SKM-1 treated with dmso at 0.1 percent for 144 hours (cell line): ENCODE measurements at regions not wholly inside any gene's neighbourhood (a gene's known extent, or its start where the extent isn't known, plus 50 kb on each side); places are given as distances from the start of the nearest gene placed in this dataset.
"Not testable (repeated sequence)": the region's sequence is repeated elsewhere in the genome, so short reads cannot be mapped to it uniquely, and the experiment has no call there.

Experiments
- DNase-seq: peaks from one replicate; lab custom pipeline; 2025; ENCODE audit not compliant: unreplicated experiment; lab: John Stamatoyannopoulos, UW

DNA sequence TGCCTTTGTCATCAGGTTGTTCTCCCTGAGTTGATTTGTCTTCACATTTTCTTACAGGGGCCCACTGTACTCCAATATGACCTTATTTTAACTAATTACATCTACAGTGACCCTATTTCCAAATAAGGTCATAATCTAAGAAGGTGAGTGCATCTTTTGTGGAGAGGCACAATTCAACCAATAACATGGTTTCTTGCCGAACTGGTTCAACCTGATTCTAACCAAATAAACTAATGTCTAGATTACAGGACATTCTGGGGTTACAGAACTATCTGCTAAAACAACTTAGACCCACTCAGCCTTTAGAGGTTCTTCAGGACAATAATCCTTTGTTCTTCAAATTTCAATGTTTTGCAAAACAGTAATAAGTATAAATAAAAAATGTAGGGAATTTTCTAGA, 496.5 kb upstream of the SOX11 start:
- no peak for DNase-seq

DNA sequence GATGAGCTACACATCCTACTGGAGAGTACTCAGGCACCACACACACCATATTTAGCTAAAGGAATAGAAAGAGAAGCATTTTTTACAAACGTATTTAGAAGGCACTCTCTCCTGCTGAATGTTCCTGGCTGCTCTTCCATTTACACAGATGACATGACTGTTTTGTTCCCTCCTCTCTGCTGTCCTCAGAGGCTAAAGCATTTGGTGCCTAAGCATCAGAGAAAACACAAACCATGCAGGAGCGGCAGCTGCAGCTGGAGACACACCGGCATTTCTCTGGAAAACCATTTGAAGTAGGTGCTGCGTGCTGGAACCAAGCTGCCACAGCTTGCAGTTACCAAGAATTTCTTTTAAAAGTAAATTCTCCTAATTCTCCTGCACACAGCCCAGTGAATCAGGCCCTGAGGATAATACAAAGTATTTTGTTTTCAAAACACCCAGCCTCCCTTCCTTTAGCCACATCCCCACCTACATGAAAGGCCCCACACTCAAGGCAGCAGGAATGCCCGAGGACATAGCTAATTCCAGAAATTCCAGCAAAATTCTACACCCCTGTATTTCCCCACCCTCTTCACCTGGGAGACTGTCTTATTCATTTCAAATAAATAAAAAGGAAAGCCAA, 488.9 kb upstream of the SOX11 start:
- DNase-seq, result no peak

DNA sequence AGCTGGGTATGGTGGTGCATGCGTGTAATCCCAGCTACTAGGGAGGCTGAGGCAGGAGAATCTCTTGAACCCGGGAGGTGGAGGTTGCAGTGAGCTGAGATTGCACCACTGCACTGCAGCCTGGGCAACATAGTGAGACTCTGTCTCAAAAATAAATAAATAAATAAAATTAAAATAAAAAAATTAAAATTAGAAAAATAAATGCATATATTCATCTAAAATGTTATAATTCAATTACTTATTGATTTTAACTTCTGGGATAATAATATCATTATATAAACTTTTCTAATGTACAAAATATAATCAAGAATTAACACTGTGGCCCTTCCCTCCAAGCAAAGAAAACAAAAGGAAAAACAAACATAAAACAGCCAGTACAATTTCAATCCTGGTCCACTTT, 485.4 kb upstream of the SOX11 start:
- not testable (repeated sequence) for DNase-seq

DNA sequence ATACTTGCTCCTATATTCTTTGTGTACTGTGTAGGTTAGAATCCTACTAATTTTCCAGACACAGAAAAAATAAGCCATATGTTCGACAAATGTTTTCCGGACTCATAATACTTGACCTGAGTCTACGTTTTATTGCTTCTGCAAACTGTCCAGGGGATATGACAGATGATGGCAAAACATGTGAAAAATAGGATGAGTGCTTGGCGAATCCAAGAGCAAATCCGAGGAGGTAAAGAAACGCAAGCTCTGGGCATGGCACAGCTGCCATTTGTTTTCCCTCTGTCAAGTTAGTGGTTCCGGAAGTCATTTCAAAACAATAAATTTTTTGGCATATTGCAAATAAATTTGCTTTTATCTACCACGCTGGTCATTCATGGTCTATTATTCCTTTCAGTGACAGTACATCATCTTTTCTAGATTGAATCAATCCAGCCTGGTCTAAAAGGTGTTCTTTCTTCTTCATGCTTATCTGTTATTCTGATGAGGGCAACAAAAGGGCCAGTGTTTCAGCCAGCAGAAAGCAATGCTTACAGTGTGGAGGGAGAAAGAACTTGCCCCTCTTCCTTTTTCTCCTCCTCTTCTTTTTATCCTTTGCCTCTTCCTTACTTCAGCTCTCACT, 476.1 kb upstream of the SOX11 start:
- DNase-seq, result no peak

DNA sequence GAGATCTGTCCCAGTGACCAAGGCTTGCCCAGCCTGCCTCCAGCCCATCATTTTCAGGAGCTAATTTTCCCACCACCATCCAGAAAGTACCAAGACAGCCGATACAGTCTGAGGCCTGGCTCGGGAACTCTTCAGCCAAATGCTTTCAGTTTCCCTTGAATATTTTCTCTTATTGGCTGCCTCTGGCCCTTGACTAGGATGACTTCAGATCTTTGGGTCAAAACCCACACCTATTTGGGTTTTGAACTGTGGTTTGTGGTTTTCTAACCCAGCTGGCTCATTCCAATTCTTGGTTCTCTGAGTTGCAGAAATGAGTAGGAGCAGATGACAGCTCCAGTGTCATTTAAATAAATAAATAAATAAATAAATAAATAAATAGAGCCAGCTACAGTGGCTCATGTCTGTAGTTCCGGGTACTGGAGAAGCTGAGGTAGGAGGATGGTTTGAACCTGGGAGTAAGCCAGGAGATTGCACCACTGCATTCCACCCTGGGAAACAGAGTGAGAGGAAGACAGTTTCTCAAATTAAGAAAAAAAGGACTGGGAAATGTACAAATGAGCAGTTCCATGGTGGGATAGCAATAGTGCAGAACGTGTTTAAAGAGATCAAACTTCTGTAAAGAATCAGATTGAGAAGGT, 465.0 kb upstream of the SOX11 start:
- DNase-seq, result no peak

- no peak for DNase-seq
Observed at GRCh38 chr2:5229574-5229973, 462.6 kb upstream of the SOX11 start.

- DNase-seq, result no peak
Observed at GRCh38 chr2:5230444-5230843, 461.7 kb upstream of the SOX11 start.

GRCh38 chr2:5230855-5231254, 461.3 kb upstream of the SOX11 start:
- no peak for DNase-seq

- DNase-seq, result no peak
Observed at GRCh38 chr2:5231287-5231686, 460.9 kb upstream of the SOX11 start.

GRCh38 chr2:5234563-5234962, 457.6 kb upstream of the SOX11 start:
- no peak for DNase-seq

DNA sequence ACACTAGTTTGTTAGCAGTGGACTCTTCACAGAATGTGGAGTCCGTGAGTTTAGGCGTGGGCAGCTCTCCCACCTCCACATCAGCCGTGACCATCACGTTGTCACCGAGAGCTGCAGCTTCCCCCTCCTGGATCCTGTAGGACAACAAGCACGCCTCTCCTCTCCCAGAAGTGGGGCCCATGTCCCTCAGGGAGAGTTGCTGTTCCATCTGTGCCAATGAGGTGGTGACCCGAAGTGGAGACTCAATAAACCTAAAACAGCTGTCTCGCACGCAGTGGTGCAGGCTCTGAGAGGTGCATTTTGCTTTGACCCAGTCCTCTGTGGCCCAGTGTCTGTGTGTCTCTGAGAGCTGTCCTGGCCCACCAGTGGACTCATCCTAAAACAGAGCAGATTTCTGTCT, 456.5 kb upstream of the SOX11 start:
- DNase-seq, result no peak

- DNase-seq, result no peak
Observed at GRCh38 chr2:5236249-5236648, 455.9 kb upstream of the SOX11 start.

- no peak for DNase-seq
Observed at GRCh38 chr2:5242751-5243150, 449.4 kb upstream of the SOX11 start.

DNA sequence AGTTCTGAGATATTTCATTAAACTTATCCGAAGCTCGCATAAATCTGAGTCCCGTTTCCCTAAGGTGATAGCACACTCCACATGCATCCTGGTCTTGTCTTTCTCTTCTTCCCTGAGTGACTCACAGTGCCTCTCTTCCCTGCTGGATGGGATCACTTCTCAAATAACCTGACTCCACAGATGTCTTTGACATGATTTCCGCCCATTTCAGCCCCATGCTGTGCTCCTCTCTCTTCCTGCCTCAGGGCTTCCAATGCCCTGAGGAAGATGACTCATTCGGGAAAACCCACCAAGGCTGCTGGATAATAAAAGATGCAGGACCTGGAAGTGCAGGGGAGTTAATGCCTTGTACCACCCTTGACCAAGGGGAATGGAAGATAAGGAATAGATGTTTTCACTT, 441.7 kb upstream of the SOX11 start:
- DNase-seq, result no peak

DNA sequence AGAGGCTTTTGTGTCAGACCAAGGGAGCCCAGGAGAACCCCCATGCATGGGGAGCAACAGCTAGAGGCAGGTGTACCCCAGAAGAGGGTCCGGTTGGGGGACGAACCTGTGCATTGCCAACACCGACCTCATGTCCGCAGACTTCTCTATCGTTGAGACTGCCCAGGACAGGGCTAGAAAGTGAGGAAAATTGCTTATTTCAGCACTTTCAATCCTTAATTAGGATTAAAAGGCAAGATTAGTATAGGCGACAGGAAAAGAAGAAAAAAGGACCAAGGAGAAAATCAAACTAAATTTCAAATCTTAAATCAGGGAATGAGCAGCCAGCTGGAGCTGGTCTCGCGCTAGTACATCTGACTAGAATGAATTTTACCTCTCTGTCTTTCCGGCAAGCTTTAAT, 438.9 kb upstream of the SOX11 start:
- DNase-seq, result no peak

DNA sequence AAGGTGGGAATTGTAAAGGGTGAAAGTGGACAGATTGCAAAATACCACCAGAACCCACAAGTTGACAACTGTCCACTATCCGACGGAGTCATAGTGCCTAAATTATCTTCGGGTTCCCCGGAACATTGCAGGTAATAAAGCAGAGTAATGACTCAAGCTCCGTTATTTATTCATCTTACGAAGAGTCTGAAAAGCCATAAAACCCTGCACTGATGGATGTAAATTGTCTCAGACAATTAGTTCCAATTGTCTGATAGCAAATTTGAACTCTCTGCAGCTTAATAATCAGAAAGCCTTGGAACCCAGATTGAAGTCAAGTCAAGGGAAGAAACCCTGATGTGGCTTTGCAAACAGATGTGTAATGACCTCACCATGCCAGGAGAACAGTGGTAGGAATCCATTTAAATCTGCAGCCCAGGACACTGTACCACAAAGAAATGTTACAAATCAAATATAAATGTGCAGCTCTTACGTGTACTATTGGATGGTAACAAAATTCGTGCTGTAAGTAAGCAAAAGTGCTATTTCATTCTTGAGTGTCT, 437.3 kb upstream of the SOX11 start:
- no peak for DNase-seq

- DNase-seq, result no peak
Observed at GRCh38 chr2:5263291-5263690, 428.9 kb upstream of the SOX11 start.

DNA sequence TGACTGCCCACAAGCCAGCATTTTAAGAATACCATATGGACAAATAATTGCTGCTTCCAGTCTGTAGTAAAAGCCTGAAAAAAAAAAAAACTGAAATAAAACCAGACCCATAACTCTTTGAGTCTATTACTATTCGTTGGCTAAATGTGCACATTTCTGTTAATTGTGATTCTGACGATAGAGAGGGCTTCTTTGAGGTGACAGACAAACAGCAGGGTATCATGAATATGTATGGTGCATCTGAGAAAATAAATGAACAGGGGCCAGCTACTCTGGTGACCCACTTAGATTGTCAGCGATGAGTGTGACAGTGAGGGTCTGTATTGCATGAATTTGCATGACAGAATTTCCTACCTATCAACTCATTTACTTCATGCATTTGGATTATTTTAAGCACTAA, 427.8 kb upstream of the SOX11 start:
- no peak for DNase-seq

DNA sequence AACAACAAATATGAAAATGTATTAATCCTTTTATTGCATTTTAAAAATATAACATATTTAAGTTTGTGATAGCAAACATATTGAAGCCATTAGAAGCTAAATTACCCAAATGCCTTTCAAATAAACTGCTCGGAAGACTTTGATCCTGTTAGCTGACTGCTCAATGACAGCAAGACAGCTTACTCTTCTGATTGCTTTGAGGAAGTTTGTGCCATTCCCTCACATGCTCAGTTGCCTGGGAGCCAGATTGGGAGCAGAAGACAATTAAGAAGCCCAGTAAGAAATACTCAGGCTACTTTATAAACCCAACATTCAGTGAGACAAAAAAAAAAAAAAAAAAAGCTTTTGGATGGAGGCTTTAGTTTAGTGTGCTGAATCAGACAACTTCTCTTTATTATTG, 407.1 kb upstream of the SOX11 start:
- no peak for DNase-seq

GRCh38 chr2:5285872-5286769, 406.1 kb upstream of the SOX11 start:
- no peak for DNase-seq

DNA sequence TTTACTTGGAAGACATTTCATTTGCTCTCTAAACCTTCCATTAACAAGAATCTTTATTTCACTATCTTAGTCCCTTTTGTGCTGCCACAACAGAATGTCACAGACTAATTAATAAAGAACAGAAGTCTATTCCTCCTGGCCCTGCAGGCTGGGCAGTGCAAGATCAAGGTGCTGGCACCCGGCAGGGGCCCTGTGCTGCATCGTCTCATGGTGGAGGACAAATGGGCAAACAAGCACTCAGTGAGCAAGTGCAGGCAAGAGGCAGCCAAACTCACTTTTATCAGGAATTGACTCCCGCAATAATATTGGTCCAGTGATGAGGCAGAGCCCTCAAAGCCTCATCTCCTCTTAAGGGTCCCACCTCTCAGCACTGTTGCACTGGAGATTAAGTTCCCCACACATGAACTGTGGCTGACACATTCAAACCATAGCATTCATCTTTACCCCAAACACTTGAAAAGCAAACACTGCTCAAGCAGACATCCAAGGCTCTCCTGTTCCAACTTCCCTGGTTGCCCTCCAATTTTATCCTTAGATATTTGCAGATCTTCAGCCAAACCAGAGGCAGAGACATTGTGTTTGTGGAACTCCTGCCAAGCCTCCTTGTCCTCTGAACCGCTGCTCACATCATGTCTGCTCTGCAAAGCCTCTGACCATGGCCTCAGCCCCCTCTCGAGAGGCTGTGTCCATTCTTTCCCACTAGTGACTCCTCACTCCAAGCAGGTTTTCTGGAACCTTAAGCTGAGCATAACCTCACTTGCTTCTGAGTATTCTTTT, 404.4 kb upstream of the SOX11 start:
- no peak for DNase-seq
